Common myeloid progenitor, CD34-positive (primary cell): ENCODE measurements at regions not wholly inside any gene's neighbourhood (a gene's known extent, or its start where the extent isn't known, plus 50 kb on each side); places are given as distances from the start of the nearest gene placed in this dataset.

Source experiments
- CTCF ChIA-PET: fragments of 350-600 bp; sonication (Branson Sonifier 250); formaldehyde crosslinking; loops from one replicate; lab custom pipeline; 2021; ENCODE audit warnings: antibody characterized with exemption; lab: Charles Lee
- POLR2A ChIA-PET: fragments of 350-600 bp; sonication (Branson Sonifier 250); formaldehyde crosslinking; loops from one replicate; lab custom pipeline; 2021; ENCODE audit warnings: antibody characterized with exemption; lab: Charles Lee
- DNase-seq, 3 donors: peaks; one replicate each; pipeline versions ENCODE4 v3.0.0 to v3.0.0-alpha.2; 2013
- H3K27ac ChIP-seq, 2 experiments: 1 replicate in 1 of 2; 2 replicates in 1 of 2; pipeline ENCODE4 v1.7.0; 2013; ENCODE audit warnings: inconsistent platforms in 2 of 2, low read length in 2 of 2, mild to moderate bottlenecking in 2 of 2, low read depth in 1 of 2, moderate library complexity in 1 of 2; ENCODE audit not compliant: severe bottlenecking in 2 of 2, insufficient read depth in 1 of 2, poor library complexity in 1 of 2
- H3K27me3 ChIP-seq, 5 experiments: replicated peaks in 2 of 5; 1 replicate in 3 of 5; 2 replicates in 2 of 5; pipeline versions ENCODE4 v1.6.1 to v1.7.0; 2013; ENCODE audit warnings: low read length in 4 of 5, mild to moderate bottlenecking in 2 of 5, moderate library complexity in 2 of 5, inconsistent platforms in 1 of 5; ENCODE audit not compliant: insufficient read depth in 5 of 5, control insufficient read depth in 4 of 5
- H3K36me3 ChIP-seq, 4 experiments: 1 replicate in 2 of 4; 2 replicates in 2 of 4; pipeline versions ENCODE4 v1.6.1 to v1.7.0; 2013; ENCODE audit warnings: low read length in 3 of 4, control low read depth in 1 of 4, mild to moderate bottlenecking in 1 of 4; ENCODE audit not compliant: control insufficient read depth in 4 of 4, insufficient read depth in 4 of 4
- H3K4me1 ChIP-seq, 4 experiments: 1 replicate in 3 of 4; 2 replicates in 1 of 4; pipeline versions ENCODE4 v1.6.1 to v1.7.1; 2013; ENCODE audit warnings: low read length in 3 of 4, mild to moderate bottlenecking in 3 of 4, control low read depth in 1 of 4, inconsistent platforms in 1 of 4, moderate library complexity in 1 of 4; ENCODE audit not compliant: control insufficient read depth in 4 of 4, insufficient read depth in 4 of 4; ENCODE audit errors: control extremely low read depth in 1 of 4
- H3K4me3 ChIP-seq, 7 experiments: 1 replicate in 4 of 7; 2 replicates in 3 of 7; pipeline versions ENCODE4 v1.5.1 to v1.7.0; 2013; ENCODE audit warnings: mild to moderate bottlenecking in 7 of 7, low read length in 6 of 7, moderate library complexity in 6 of 7, inconsistent platforms in 2 of 7, low read depth in 2 of 7, control low read depth in 1 of 7; ENCODE audit not compliant: insufficient read depth in 4 of 7, control insufficient read depth in 1 of 7; ENCODE audit errors: extremely low read depth in 1 of 7
- H3K9me3 ChIP-seq, 5 experiments: 1 replicate in 4 of 5; 2 replicates in 1 of 5; pipeline versions ENCODE4 v1.6.1 to v1.7.1; 2013; ENCODE audit warnings: low read length in 4 of 5, mild to moderate bottlenecking in 2 of 5, inconsistent platforms in 1 of 5, low read depth in 1 of 5, moderate library complexity in 1 of 5; ENCODE audit not compliant: control insufficient read depth in 4 of 5, insufficient read depth in 2 of 5; ENCODE audit errors: control extremely low read depth in 1 of 5
- WGBS: methylation state at CpG from one replicate; pipeline ENCODE4 v1.1.5; 2013; ENCODE audit not compliant: insufficient coverage; 5-methylcytosine and 5-hydroxymethylcytosine counted together

DNA sequence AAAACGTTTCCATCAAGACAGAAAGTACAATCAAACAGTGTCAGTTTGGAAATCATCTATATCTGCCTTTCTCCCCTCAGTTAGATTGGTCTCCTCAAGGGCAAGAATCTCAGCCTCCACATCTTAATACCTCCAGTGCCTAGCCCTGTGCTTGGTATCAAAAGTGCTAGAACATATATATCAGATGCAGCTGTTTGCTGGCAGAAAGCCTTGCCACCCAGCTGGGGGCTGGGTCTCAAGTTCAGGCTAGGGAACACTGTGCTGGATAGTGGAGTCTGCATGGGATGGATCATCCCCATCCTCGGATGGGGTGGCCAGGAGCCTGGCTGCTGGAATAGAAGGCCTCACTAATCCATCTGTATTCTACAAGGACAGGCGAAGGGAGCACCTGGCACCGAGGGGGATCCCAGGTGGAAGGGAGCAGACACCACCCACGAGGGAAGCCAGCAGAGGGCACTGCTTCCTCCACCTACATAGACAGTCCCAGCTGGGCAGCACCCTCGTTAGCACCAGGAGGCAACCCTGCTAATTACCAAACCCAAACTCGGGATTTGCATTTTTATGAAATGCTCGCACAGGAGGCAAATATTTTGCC lies 602.2 kb downstream of the BUD13 start:
- Histone ChIP-seq H3K4me3 (no peak overlapping the region), H3K9me3 (peaks cover 0 to 2% (median 0%) of the 10 kb centered on the region in 5 experiments), H3K36me3 (no peaks in the 10 kb centered on the region), H3K27ac (no peak overlapping the region), H3K4me1 (no peaks in the 10 kb centered on the region), H3K27me3 (peaks cover 0 to 34% (median 2%) of the 10 kb centered on the region in 5 experiments)
- POLR2A ChIA-PET: no interaction called here
- 74% methylated on average over 4 of the region's 8 CpGs for WGBS
- no peak for DNase-seq
- CTCF ChIA-PET: no interaction called here

DNA sequence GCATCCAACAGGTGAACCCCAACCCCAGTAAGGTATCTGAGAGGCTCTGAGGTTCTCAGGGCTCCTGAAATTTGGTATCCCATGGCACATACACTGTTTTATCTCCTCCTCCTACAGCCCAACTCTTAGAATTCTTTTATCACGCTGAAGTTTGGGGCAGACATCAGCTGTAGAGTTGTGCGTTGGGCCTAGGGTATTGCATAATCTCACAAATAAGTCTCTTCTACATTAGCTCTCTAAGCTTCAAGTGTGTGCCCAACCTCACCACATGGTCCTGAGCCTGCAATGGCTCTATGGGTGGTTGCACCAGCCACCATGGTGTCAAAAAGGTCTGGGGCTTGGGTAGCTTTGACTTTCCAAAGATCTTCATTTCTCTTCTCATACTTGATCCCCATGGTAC lies 603.0 kb downstream of the BUD13 start:
- peaks cover 0 to 2% (median 0%) of the 10 kb centered on the region in 5 experiments for H3K9me3 ChIP-seq
- no peak overlapping the region for H3K27ac ChIP-seq
- no peaks in the 10 kb centered on the region for H3K4me1 ChIP-seq
- 100% methylated on average over 2 of the region's 2 CpGs for WGBS
- peaks cover 0 to 30% (median 2%) of the 10 kb centered on the region in 5 experiments for H3K27me3 ChIP-seq
- no peak for DNase-seq
- ChIA-PET POLR2A (no interaction called here), CTCF (no interaction called here)
- no peak overlapping the region for H3K4me3 ChIP-seq
- H3K36me3 ChIP-seq: no peaks in the 10 kb centered on the region

- Histone ChIP-seq H3K36me3 (no peaks in the 10 kb centered on the region), H3K27ac (no peak overlapping the region), H3K27me3 (peaks cover 0 to 29% (median 2%) of the 10 kb centered on the region in 5 experiments), H3K9me3 (peaks cover 0 to 2% (median 0%) of the 10 kb centered on the region in 5 experiments), H3K4me1 (no peaks in the 10 kb centered on the region), H3K4me3 (no peak overlapping the region)
- CTCF ChIA-PET: no interaction called here
- 91% methylated on average over 4 of the region's 4 CpGs for WGBS
- POLR2A ChIA-PET: no interaction called here
- no peak for DNase-seq
These were observed 604.4 kb downstream of the BUD13 start for GRCh38 chr11:116168459-116168787.

GRCh38 chr11:116167706-116168458 lies 604.9 kb downstream of the BUD13 start:
- ChIA-PET CTCF (no interaction called here), POLR2A (no interaction called here)
- Histone ChIP-seq H3K9me3 (peaks cover 0 to 2% (median 0%) of the 10 kb centered on the region in 5 experiments), H3K4me1 (no peaks in the 10 kb centered on the region), H3K36me3 (no peaks in the 10 kb centered on the region), H3K4me3 (no peak overlapping the region), H3K27ac (no peak overlapping the region), H3K27me3 (peaks cover 0 to 31% (median 7%) of the 10 kb centered on the region in 5 experiments)
- no peak for DNase-seq
- 90% methylated on average over 9 of the region's 9 CpGs for WGBS

GRCh38 chr11:116166573-116167465 lies 606.0 kb downstream of the BUD13 start:
- peaks cover 0 to 41% (median 7%) of the 10 kb centered on the region in 5 experiments for H3K27me3 ChIP-seq
- H3K36me3 ChIP-seq: no peaks in the 10 kb centered on the region
- DNase-seq: no peak
- H3K4me1 ChIP-seq: no peaks in the 10 kb centered on the region
- POLR2A ChIA-PET: no interaction called here
- CTCF ChIA-PET: no interaction called here
- no peak overlapping the region for H3K27ac ChIP-seq
- no peak overlapping the region for H3K4me3 ChIP-seq
- WGBS: 59% methylated on average over 8 of the region's 9 CpGs
- H3K9me3 ChIP-seq: peaks cover 0 to 2% (median 0%) of the 10 kb centered on the region in 5 experiments

- no peaks in the 10 kb centered on the region for H3K4me1 ChIP-seq
- H3K4me3 ChIP-seq: no peak overlapping the region
- WGBS: 100% methylated on average over 1 of the region's 5 CpGs
- ChIA-PET CTCF (no interaction called here), POLR2A (no interaction called here)
- no peaks in the 10 kb centered on the region for H3K36me3 ChIP-seq
- peaks cover 0 to 40% (median 10%) of the 10 kb centered on the region in 5 experiments for H3K27me3 ChIP-seq
- no peak overlapping the region for H3K27ac ChIP-seq
- DNase-seq: no peak
- peaks cover 0 to 2% (median 0%) of the 10 kb centered on the region in 5 experiments for H3K9me3 ChIP-seq
These were observed 607.9 kb downstream of the BUD13 start for GRCh38 chr11:116164843-116165242.
